A549 (cell line): ENCODE measurements at regions not wholly inside any gene's neighbourhood (a gene's known extent, or its start where the extent isn't known, plus 50 kb on each side); places are given as distances from the start of the nearest gene placed in this dataset.

ENCODE experiments used
- CEBPB ChIP-seq, 2 experiments: fragments of >200 bp in 1 of 2; sonication (Bioruptor Twin) in 1 of 2; formaldehyde crosslinking in 1 of 2; IDR thresholded peaks; 2 replicates each; pipeline ENCODE4 v1.6.1; 2012 to 2016
- CHD4 ChIP-seq: fragments of 200-600 bp; sonication (generic); IDR thresholded peaks from 2 replicates; pipeline ENCODE4 v1.6.1; 2016; ENCODE audit warnings: antibody characterized with exemption, mild to moderate bottlenecking, borderline replicate concordance
- EP300 ChIP-seq, 2 experiments: fragments of >200 bp; sonication (Bioruptor Twin); formaldehyde crosslinking; IDR thresholded peaks; 2 replicates in 1 of 2; 3 replicates in 1 of 2; pipeline ENCODE4 v1.6.1; 2016 to 2017
- JUN ChIP-seq, 2 experiments: fragments of >200 bp; sonication (Bioruptor Twin); formaldehyde crosslinking; IDR thresholded peaks; 2 replicates in 1 of 2; 3 replicates in 1 of 2; pipeline ENCODE4 v1.6.1; 2016 to 2017
- NR3C1 ChIP-seq: fragments of >200 bp; sonication (Bioruptor Twin); formaldehyde crosslinking; IDR thresholded peaks from 3 replicates; pipeline ENCODE4 v1.6.1; 2017
- PHF8 ChIP-seq: fragments of 200-600 bp; sonication (generic); IDR thresholded peaks from 2 replicates; pipeline ENCODE4 v1.6.1; 2016; ENCODE audit warnings: low read depth, mild to moderate bottlenecking, antibody characterized with exemption, moderate library complexity, borderline replicate concordance
- POLR2A ChIP-seq: IDR thresholded peaks from 2 replicates; pipeline ENCODE4 v1.6.1; 2012; ENCODE audit warnings: mild to moderate bottlenecking, low read length
- RAD21 ChIP-seq, 2 experiments: fragments of >200 bp in 1 of 2; sonication (Bioruptor Twin) in 1 of 2; formaldehyde crosslinking in 1 of 2; IDR thresholded peaks in 1 of 2; conservative IDR thresholded peaks in 1 of 2; 2 replicates in 1 of 2; 3 replicates in 1 of 2; pipeline ENCODE4 v1.6.1; 2012 to 2018; ENCODE audit warnings: inconsistent platforms in 1 of 2
- SMC3 ChIP-seq: fragments of >200 bp; sonication (Bioruptor Twin); formaldehyde crosslinking; IDR thresholded peaks from 3 replicates; pipeline ENCODE4 v1.6.1; 2018; ENCODE audit warnings: inconsistent platforms
- TF ChIP-seq, protein P1 (sequence below): fragments of >200 bp; sonication (Bioruptor Twin); formaldehyde crosslinking; IDR thresholded peaks from 3 replicates; pipeline ENCODE4 v1.5.1; 2016
- TF ChIP-seq, protein P2 (sequence below): IDR thresholded peaks from 2 replicates; pipeline ENCODE4 v1.6.1; 2012
- TF ChIP-seq, protein P3 (sequence below): IDR thresholded peaks from 2 replicates; pipeline ENCODE4 v1.6.1; 2012; ENCODE audit warnings: low read depth, borderline replicate concordance

DNA sequence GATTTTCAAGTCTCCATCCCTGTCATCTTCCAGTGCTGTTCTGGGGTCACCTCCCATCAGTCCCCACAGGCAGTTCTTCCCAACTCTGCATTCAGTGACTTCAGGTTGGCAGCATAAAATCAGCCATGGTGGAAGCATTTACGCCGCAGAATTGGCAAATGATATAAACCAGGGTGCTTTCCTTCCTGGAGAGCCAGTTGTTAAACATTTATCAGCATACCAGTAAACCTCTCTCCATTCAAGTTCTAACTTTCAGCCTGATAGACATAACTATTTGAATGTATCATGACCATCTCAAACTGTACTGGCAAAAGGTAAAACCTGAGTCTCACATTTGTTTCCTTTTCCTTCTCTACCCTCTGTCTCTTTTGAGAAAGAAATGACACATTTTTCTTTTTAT, 69.7 kb upstream of the ITPRID1 start:
- TF ChIP-seq, protein P1, sequence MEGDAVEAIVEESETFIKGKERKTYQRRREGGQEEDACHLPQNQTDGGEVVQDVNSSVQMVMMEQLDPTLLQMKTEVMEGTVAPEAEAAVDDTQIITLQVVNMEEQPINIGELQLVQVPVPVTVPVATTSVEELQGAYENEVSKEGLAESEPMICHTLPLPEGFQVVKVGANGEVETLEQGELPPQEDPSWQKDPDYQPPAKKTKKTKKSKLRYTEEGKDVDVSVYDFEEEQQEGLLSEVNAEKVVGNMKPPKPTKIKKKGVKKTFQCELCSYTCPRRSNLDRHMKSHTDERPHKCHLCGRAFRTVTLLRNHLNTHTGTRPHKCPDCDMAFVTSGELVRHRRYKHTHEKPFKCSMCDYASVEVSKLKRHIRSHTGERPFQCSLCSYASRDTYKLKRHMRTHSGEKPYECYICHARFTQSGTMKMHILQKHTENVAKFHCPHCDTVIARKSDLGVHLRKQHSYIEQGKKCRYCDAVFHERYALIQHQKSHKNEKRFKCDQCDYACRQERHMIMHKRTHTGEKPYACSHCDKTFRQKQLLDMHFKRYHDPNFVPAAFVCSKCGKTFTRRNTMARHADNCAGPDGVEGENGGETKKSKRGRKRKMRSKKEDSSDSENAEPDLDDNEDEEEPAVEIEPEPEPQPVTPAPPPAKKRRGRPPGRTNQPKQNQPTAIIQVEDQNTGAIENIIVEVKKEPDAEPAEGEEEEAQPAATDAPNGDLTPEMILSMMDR: no peak
- TF ChIP-seq CEBPB (IDR thresholded peaks at IDR 0.05) (no peak), RAD21 (conservative IDR thresholded peaks at IDR 0.05 in 1 of 2, IDR thresholded peaks at IDR 0.05 in 1 of 2) (no peak), SMC3 (no peak), PHF8 (no peak), CHD4 (no peak), NR3C1 (no peak), POLR2A (no peak), JUN (IDR thresholded peaks at IDR 0.05) (no peak), EP300 (IDR thresholded peaks at IDR 0.05) (no peak)
- TF ChIP-seq, protein P2, sequence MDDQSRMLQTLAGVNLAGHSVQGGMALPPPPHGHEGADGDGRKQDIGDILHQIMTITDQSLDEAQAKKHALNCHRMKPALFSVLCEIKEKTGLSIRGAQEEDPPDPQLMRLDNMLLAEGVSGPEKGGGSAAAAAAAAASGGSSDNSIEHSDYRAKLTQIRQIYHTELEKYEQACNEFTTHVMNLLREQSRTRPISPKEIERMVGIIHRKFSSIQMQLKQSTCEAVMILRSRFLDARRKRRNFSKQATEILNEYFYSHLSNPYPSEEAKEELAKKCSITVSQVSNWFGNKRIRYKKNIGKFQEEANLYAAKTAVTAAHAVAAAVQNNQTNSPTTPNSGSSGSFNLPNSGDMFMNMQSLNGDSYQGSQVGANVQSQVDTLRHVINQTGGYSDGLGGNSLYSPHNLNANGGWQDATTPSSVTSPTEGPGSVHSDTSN: no peak
- TF ChIP-seq, protein P3, sequence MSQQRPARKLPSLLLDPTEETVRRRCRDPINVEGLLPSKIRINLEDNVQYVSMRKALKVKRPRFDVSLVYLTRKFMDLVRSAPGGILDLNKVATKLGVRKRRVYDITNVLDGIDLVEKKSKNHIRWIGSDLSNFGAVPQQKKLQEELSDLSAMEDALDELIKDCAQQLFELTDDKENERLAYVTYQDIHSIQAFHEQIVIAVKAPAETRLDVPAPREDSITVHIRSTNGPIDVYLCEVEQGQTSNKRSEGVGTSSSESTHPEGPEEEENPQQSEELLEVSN: no peak
